GM12878 (cell line): ENCODE measurements at regions not wholly inside any gene's neighbourhood (a gene's known extent, or its start where the extent isn't known, plus 50 kb on each side); places are given as distances from the start of the nearest gene placed in this dataset.

ENCODE experiments used
- ATAC-seq: fragments of 200-7000 bp; cut with Tn5 transposase; 3 replicates; pipeline ENCODE4 v1.9.1; 2020; ENCODE audit warnings: mild to moderate bottlenecking, moderate library complexity
- BruUV-seq: library from RNA; stranded (reverse); fragments of 400-500 nt; replicated peaks from 2 replicates; lab custom pipeline; 2021; lab: Mats Ljungman, UMichigan
- CTCF ChIA-PET: fragments of 300-600 bp; sonication (Branson Sonifier 250); formaldehyde crosslinking; extraction: SDS; loops from one replicate; lab custom pipeline; 2021; ENCODE audit warnings: inconsistent platforms; lab: Yijun Ruan, JAX
- POLR2A ChIA-PET: fragments of 350-600 bp; formaldehyde crosslinking; extraction: SDS; loops from one replicate; lab custom pipeline; 2021; ENCODE audit warnings: inconsistent platforms; lab: Charles Lee
- RAD21 ChIA-PET: fragments of 300-600 bp; sonication (Branson Sonifier 250); formaldehyde crosslinking; loops from one replicate; lab custom pipeline; 2023; ENCODE audit warnings: antibody characterized with exemption; ENCODE audit not compliant: unreplicated experiment; lab: Charles Lee
- SMC1A ChIA-PET: fragments of 300-600 bp; sonication (Branson Sonifier 250); formaldehyde crosslinking; loops from one replicate; lab custom pipeline; 2023; ENCODE audit not compliant: unreplicated experiment, uncharacterized antibody; lab: Charles Lee
- DNase-seq: peaks from one replicate; pipeline ENCODE4 v3.0.0-alpha.2; 2011; ENCODE audit warnings: low read depth, low spot score
- FAIRE-seq: peaks from 3 replicates; lab custom pipeline; 2011; peaks lifted over from hg19 to GRCh38; lab: Jason Lieb, UNC
- H2AFZ ChIP-seq: 2 replicates; pipeline ENCODE4 v1.6.0; 2011; ENCODE audit warnings: low read depth, low read length, control low read depth; ENCODE audit not compliant: control insufficient read depth
- H3K27ac ChIP-seq: 2 replicates; pipeline ENCODE4 v1.5.1; 2011; ENCODE audit warnings: control low read depth; ENCODE audit not compliant: control insufficient read depth, insufficient read depth
- H3K27me3 ChIP-seq, 2 experiments: replicated peaks in 1 of 2; 2 replicates each; pipeline versions ENCODE4 v1.6.0 to v1.6.1; 2011; ENCODE audit warnings: low read length in 1 of 2; ENCODE audit not compliant: control insufficient read depth in 2 of 2, insufficient read depth in 2 of 2
- H3K36me3 ChIP-seq, 2 experiments: 2 replicates each; pipeline ENCODE4 v1.5.1; 2011; ENCODE audit warnings: low read length in 1 of 2; ENCODE audit not compliant: control insufficient read depth in 2 of 2, insufficient read depth in 2 of 2
- H3K4me1 ChIP-seq: 2 replicates; pipeline ENCODE4 v1.6.1; 2011; ENCODE audit warnings: mild to moderate bottlenecking, low read length, moderate library complexity, mixed read lengths; ENCODE audit not compliant: control insufficient read depth, insufficient read depth
- H3K4me2 ChIP-seq: 2 replicates; pipeline ENCODE4 v1.6.0; 2011; ENCODE audit warnings: control low read depth; ENCODE audit not compliant: control insufficient read depth, insufficient read depth
- H3K4me3 ChIP-seq: fragments of 200-600 bp; sonication (generic); 2 replicates; pipeline ENCODE4 v1.5.1; 2016
- H3K79me2 ChIP-seq: 2 replicates; pipeline ENCODE4 v1.6.0; 2011; ENCODE audit warnings: low read length; ENCODE audit not compliant: control insufficient read depth, insufficient read depth
- H3K9ac ChIP-seq: 2 replicates; pipeline ENCODE4 v1.8.0; 2011; ENCODE audit warnings: low read length, control low read depth, mixed read lengths; ENCODE audit not compliant: control insufficient read depth, insufficient read depth
- H3K9me3 ChIP-seq: replicated peaks from 3 replicates; pipeline ENCODE4 v1.5.1; 2011; ENCODE audit warnings: mild to moderate bottlenecking, low read length; ENCODE audit not compliant: control insufficient read depth, insufficient read depth
- H4K20me1 ChIP-seq: 2 replicates; pipeline ENCODE4 v1.6.0; 2011; ENCODE audit not compliant: control insufficient read depth, insufficient read depth
- ATF7 ChIP-seq: fragments of 450-650 bp; IDR thresholded peaks from 2 replicates; pipeline ENCODE4 v1.6.1; 2016; ENCODE audit warnings: low read depth, mild to moderate bottlenecking
- ZBED1 ChIP-seq: IDR thresholded peaks from 2 replicates; pipeline ENCODE4 v1.6.1; 2016; ENCODE audit warnings: borderline replicate concordance
- WGBS: methylation state at CpG from one replicate; pipeline ENCODE4 v1.1.6; 2016; ENCODE audit warnings: low lambda C conversion rate; ENCODE audit not compliant: insufficient replicate concordance, insufficient coverage; ENCODE audit errors: missing lambda C conversion rate; 5-methylcytosine and 5-hydroxymethylcytosine counted together
- in situ Hi-C: fragments of 300-500 bp; cut with MboI; formaldehyde crosslinking; loops from 9 replicates; pipeline ENCODE4 v1.14.3; 2018; ENCODE audit warnings: mixed read lengths
- intact Hi-C: fragments of 100-400 bp; cut with micrococcal nuclease; formaldehyde crosslinking; loops from one replicate; pipeline ENCODE4 v1.14.2; 2022; ENCODE audit not compliant: unreplicated experiment

DNA sequence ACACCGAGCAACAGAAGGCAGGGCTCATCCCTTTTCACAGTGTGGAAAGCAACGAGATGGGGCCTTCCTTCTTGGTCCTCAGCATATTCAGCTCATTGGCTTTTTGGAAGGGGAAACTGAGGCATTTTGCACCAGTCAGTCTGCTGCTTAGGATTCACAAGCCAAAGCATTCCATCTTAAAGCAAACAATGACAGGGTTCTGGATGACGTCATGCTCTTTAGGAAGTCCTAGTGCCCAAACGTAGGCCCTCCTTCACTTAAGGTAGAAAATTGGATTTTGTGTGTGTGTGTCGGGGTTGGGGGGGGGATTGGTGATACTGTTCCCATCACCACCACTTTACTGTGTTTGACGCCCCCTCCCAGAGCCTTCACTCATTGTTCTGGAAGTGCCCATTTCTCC, 101.6 kb downstream of the SELENOF start:
- no peaks in the 10 kb centered on the region for H4K20me1 ChIP-seq
- H2AFZ ChIP-seq = no peak overlapping the region
- ChIA-PET POLR2A (no interaction called here), SMC1A (interaction anchor here (1.3 kb wide), 1 partner anchor 271 kb away, joined by 5 read pairs; no protein-coding TSS in a partner anchor), RAD21 (no interaction called here), CTCF (no interaction called here)
- no peaks in the 10 kb centered on the region for H3K36me3 ChIP-seq
- no peaks in the 10 kb centered on the region for H3K9me3 ChIP-seq
- intact Hi-C loops (no loop called here), in situ Hi-C loops (no loop called here)
- ATAC-seq = no peak
- H3K4me2 ChIP-seq = no peak overlapping the region
- peak; percentile 70 for TF ChIP-seq ATF7
- TF ChIP-seq ZBED1 = no peak
- H3K4me1 ChIP-seq = no peaks in the 10 kb centered on the region
- H3K79me2 ChIP-seq = no peaks in the 10 kb centered on the region
- no peak overlapping the region for H3K9ac ChIP-seq
- FAIRE-seq = no peak
- H3K27me3 ChIP-seq = no peaks in the 10 kb centered on the region; a peak in 1 of 4 replicates
- BruUV-seq = no TSS peak
- 55% methylated on average over 6 of the region's 6 CpGs for WGBS
- no peak overlapping the region for H3K27ac ChIP-seq
- no peak for DNase-seq
- no peak overlapping the region for H3K4me3 ChIP-seq
